GM21526 (cell line): ENCODE measurements at regions not wholly inside any gene's neighbourhood (a gene's known extent, or its start where the extent isn't known, plus 50 kb on each side); places are given as distances from the start of the nearest gene placed in this dataset.
"Not testable (repeated sequence)": the region's sequence is repeated elsewhere in the genome, so short reads cannot be mapped to it uniquely, and the experiment has no call there.

Source experiments
- ATAC-seq: cut with Tn5 transposase; IDR thresholded peaks from one replicate; pipeline ENCODE4 v1.9.1; 2021; ENCODE audit warnings: moderate library complexity; ENCODE audit not compliant: unreplicated experiment, low FRiP score

DNA sequence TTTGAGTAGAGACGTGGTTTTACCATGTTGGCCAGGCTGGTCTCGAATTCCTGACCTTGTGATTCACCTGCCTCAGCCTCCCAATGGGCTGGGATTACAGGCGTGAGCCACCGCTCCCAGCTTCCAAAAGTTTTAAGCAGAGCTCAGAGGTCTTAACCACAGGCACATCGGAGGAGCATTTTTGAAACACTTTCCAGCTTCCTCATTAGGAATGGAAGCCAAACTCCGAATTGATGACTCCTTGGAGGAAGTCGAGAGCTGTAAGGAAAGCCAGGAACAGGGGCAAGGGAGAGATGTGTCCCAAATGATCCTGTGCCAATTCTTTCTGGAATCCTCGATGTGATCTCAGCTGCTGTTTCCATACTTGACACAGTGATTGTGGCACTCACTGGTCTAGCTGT is 56.2 kb upstream of the CCZ1B start:
- not testable (repeated sequence) for ATAC-seq

DNA sequence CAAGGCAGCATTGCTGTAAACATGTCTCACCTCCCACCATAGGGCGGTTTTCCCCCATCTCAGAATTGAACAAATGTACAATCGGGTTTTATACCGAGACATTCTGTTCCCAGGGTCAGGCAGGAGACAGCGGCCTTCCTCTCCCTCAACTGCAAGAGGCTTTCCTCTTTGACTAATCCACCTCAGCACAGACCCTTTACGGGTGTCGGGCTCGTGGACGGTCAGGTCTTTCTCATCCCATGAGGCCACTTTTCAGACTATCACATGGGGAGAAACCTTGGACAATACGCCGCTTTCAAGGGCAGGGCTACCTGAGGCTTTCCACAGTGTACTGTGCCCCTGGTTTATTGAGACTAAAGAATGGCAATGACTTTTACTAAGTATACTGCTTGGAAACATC is 57.7 kb upstream of the CCZ1B start:
- ATAC-seq = not testable (repeated sequence)

DNA sequence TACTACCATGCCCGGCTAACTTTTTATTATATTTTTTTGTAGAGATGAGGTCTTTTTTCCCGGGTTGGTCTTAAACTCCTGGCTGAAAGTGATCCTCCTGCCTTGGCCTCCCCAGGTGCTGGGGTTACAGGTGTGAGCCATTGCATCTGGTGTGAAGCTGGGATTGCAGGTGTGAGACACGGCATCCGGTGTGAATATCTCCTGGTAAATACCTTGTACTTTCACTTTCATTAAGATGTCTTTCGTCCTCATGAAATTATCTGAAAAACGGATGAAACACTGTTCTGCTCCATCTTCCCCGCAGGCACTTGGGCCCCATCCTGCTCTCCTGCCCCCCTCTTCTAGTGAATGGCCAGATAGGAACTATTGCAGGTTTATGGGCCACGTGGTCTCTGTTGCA is 60.1 kb upstream of the CCZ1B start:
- ATAC-seq = no peak

GRCh38 chr7:6888267-6889045 is 62.4 kb upstream of the CCZ1B start:
- ATAC-seq = not testable (repeated sequence)

DNA sequence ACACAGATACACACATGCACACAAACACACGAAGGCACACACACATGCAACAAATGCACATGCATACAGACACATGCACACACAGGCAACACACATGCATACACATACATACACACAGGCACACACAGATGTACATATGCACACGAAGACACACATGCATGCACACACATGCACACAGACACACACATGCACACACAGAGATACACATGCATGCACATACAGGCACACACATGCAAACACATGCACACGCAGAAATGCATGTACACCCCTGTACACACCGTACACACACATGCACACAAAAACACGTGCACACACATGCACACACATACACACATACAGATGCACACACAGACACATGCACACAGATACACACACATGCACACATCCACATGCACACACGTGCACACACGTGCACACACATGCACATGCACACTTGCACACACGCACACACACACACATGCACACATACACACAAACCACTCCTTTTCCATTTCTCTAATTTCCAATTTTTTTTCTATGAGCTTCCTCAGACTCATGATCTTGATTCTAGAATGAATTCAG is 63.3 kb upstream of the CCZ1B start:
- ATAC-seq = no peak

GRCh38 chr7:6902097-6902518 is 76.0 kb upstream of the CCZ1B start:
- not testable (repeated sequence) for ATAC-seq

- not testable (repeated sequence) for ATAC-seq
These were observed 77.2 kb upstream of the CCZ1B start for GRCh38 chr7:6903289-6903688.

GRCh38 chr7:6903792-6904191 is 77.7 kb upstream of the CCZ1B start:
- ATAC-seq = not testable (repeated sequence)

DNA sequence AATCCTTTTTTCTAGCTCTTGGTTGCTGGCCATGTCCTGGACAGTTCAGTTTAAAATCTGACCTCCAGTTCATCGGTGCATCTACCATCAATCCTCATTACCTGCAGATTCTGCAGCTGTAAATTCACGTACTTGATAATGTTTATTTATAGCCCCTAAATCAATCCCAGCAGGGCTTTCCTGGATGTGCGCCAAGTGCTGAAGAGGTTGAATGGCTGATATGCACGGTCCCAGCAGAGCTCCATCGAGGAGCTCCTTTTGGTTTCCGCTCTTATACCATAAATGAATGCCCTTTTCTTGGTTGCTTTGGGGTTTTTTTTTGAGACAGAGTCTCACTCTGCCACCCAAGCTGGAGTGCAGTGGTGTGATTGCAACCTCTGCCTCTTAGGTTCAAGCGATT is 91.2 kb upstream of the CCZ1B start:
- no peak for ATAC-seq

DNA sequence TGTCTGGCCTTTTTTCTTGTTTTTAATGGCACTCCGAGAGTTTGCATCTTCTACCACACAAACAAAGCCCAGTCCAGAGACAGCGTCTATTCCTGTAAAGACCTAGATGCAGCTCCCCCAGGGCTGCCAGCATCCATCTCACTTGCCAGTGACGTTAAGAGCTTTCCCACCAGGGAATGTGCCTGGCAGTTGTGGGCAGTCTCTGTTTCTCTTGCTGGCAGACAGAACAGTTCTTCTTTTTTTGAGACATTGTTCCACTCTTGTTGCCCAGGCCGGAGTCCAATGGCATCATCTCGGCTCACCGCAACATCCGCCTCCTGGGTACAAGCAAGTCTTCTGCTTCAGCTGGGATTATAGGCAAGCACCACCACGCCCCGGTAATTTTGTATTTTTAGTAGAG is 93.1 kb upstream of the CCZ1B start:
- not testable (repeated sequence) for ATAC-seq

DNA sequence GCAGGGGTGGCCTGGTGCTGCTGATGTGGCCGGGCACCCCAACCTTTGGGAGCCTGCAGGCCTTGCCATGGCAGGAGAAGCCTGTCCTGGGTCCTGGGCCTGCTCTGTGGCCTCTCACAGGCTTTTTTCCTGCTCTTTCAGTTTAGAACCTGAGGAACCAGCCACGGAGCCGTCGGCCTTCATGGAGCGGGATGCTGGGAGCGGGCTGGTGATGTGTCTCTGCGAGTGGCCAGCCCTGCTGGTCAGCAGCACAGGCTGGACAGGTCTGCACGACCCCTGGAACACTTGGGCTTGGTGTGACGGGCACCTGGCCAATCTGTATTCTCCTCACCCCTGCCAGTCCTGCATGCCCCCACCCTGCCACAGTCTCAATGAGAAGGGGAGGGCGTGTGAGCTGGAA is 98.4 kb upstream of the CCZ1B start:
- ATAC-seq = not testable (repeated sequence)

GRCh38 chr7:6926193-6927174 is 100.4 kb upstream of the CCZ1B start:
- not testable (repeated sequence) for ATAC-seq

DNA sequence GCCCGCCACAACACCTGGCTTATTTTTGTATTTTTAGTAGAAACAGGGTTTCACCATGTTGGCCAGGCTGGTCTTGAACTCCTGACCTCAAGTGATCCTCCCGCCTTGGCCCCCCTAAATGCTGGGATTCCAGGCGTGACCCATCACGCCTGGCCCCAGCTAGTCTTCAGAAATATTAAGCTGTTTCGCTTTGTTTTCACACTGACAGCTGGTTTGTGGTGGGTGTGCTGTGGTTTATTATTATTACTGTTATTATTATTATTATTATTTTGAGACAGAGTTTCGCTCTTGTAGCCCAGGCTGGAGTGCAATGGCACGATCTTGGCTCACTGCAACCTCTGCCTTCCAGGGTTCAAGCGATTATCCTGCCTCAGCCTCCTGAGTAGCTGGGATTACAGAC is 101.6 kb upstream of the CCZ1B start:
- ATAC-seq = not testable (repeated sequence)

DNA sequence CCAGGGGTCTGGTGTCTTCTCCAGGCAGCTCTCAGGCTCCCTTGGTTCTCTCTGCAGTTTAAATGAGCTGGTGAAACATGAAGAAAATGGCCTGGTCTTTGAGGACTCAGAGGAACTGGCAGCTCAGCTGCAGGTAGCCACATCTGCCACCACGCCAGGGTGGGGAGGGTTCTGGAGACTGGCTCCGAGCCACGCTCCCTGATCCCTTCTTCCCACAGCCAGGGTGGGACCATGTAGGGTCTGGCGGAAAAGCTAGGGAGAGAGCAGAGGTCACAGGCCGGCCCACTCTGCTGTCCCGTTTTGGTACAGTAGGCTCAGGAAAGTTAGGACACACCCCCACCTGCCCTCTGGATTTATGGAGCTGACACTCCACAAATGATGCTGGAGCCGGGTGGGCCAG is 103.5 kb upstream of the CCZ1B start:
- not testable (repeated sequence) for ATAC-seq

- ATAC-seq = not testable (repeated sequence)
These were observed 104.1 kb upstream of the CCZ1B start for GRCh38 chr7:6930081-6930635.

GRCh38 chr7:6930787-6931186 is 104.7 kb upstream of the CCZ1B start:
- not testable (repeated sequence) for ATAC-seq

- ATAC-seq = not testable (repeated sequence)
These were observed 105.4 kb upstream of the CCZ1B start for GRCh38 chr7:6931456-6931855.

- ATAC-seq = not testable (repeated sequence)
These were observed 108.0 kb upstream of the CCZ1B start for GRCh38 chr7:6933954-6934632.

DNA sequence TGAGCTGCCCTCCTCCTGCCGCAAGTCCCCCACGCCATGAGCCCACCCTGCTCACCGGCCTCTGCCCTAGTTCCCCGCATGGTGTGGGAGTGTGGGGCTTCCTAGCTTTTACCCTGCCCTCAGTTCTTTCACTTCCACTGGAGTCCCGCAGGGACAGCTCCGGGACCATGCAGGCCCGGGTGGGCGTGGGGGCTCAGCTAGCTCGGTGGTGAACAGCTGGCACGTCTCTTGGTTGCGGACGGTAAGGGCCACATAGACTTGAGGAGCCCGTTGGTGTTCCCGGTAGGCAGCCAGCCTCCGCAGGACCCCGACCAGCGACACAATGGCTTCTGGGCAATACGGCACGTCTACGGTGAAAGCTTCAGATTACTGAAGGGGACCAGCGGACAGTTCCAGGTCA is 108.9 kb upstream of the CCZ1B start:
- ATAC-seq = no peak

GRCh38 chr7:6936626-6937025 is 110.6 kb upstream of the CCZ1B start:
- ATAC-seq = not testable (repeated sequence)
